Esophagus mucosa (tissue), 1 donor: ENCODE measurements at regions not wholly inside any gene's neighbourhood (a gene's known extent, or its start where the extent isn't known, plus 50 kb on each side); places are given as distances from the start of the nearest gene placed in this dataset.

Experiments used
- ATAC-seq: fragments of 200-7000 bp; cut with Tn5 transposase; one replicate; pipeline ENCODE4 v1.9.1; 2020
- donor health status: DM: yes; HTN: yes; CAD: no.

- ATAC-seq, result no peak
Measured at GRCh38 chr13:100853434-100853833, 178.8 kb upstream of the TMTC4 start.

- ATAC-seq, result no peak
Measured at GRCh38 chr13:100852146-100852545, 177.6 kb upstream of the TMTC4 start.

DNA sequence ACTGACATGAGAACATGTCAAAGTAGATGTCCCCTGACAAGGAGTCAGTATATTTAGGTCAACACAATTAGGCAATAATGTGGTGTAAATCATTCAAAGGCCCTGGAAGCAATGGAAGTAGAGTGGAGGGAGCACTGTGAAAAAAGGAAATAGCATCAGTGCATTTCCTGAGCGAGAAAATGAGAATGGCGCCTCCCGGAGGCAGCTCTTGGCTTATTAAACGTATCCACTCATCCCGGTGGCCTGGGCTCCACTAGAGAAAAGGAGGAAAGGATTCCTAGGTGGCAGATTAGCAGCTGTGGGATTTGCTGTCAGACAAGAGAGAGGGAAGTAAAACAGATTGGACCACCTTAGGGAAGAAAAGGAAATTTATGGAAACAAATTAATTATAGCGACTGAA, 173.7 kb upstream of the TMTC4 start:
- ATAC-seq, result no peak

DNA sequence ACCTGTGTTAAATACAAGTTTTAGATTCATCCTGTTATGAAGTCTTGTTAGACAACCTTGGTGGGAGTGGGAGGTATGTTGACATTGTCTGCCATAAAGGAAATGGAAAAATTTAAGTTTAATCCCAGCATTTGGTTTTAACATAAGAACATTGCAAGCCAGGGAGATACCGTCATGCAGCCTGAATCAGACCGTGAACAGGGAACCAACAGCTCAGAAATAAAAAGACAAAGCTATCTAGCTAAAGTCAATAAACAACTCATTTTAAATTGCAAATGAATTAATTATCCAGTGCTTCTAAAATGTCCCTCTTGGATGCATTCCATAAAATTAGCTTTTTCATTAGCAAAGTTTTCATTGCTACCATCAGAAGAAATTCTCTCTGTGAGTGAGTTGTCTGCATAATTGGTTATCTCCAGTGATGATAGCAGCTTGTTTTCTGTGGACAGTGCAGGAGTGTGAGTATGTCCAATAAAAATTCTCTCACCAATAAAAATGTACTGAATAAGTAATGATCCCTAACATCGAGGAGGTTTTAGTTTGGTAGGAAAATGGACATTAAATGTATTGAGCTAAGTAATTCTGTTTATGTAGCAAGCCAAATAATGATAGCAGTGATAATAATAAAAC, 170.6 kb upstream of the TMTC4 start:
- ATAC-seq, result no peak

DNA sequence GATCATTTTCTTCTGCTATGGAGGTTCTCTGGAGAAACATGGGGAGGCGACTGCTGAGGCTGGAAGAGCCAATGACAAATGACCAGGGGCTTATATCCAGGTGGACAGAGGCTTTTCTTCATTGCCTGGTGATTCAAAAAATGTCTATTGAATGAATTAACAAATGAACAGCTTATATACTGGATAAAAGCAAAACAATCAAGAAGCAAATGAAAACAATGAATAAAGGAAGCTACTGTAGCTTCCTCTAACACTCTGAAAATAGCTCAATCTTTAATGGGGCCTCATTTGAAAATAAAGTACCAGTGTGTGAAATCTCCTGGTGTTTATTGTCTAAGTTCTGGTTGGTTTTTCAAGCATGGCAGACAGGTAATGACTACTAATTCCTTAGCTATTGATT, 167.5 kb upstream of the TMTC4 start:
- ATAC-seq, result no peak

DNA sequence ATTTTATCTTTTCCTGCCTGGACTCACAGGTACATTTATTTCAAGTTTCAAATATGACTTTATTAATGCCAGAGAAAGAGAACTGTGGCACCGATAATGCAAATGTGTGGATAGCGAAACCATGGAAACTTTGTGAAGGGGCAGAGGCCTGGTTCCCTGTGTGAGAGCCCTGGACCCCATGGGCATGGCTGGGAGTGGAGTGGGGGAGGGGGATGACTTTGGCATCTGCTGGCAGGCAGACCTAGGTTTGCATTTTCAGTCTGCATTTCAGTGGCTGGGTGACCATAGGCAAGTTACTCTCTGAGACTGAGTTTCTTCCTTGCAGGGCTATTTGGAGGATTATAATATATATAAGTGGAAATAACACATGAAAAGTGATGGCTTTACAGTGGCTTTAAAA, 163.8 kb upstream of the TMTC4 start:
- ATAC-seq, result no peak

DNA sequence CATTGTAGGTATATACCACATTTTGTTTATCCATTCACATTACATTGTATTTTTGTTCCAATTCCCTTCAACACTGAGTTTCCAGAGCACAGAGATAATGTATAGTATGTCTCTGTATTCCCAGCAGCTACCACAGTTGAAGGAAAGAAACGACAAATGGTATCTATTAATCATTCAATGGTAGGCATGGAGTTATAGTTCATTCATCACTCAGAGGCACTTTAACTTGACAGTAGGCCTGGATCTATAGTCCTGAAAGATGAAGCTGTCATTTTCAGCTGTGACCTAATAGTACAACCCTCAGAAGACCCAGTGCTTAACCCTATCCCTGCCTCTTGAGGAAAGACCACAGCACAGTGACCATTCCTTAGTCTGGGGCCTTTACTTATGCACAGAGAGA, 163.0 kb upstream of the TMTC4 start:
- ATAC-seq, result no peak

GRCh38 chr13:100836711-100837110, 162.1 kb upstream of the TMTC4 start:
- peak; percentile 31 for ATAC-seq

GRCh38 chr13:100835695-100836094, 161.1 kb upstream of the TMTC4 start:
- no peak for ATAC-seq

GRCh38 chr13:100833427-100833826, 158.8 kb upstream of the TMTC4 start:
- ATAC-seq, result no peak

GRCh38 chr13:100828226-100828625, 153.6 kb upstream of the TMTC4 start:
- no peak for ATAC-seq

GRCh38 chr13:100827489-100828176, 153.0 kb upstream of the TMTC4 start:
- peak; percentile 78 for ATAC-seq

- no peak for ATAC-seq
Measured at GRCh38 chr13:100826441-100826840, 151.8 kb upstream of the TMTC4 start.

- peak; percentile 55 for ATAC-seq
Measured at GRCh38 chr13:100825557-100825956, 151.0 kb upstream of the TMTC4 start.

DNA sequence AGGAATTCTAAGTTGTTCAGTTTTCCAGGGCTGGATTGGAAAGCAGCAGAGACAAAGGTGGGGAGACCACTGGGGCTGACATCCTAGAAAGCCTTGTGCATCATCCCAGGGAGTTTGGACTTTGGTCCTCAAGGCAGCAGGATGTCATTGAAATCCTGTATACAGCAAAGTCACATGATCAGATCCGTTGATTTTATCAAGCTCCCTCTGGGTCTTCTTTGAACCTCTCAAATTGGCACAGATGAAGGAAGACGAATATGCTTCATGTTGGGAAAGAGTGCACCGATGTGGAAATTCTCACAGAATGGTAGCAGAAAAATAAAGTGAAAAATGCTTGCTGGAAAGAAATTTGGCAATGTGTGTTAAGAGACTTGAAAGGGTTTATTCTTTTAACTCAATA, 149.8 kb upstream of the TMTC4 start:
- ATAC-seq, result no peak

DNA sequence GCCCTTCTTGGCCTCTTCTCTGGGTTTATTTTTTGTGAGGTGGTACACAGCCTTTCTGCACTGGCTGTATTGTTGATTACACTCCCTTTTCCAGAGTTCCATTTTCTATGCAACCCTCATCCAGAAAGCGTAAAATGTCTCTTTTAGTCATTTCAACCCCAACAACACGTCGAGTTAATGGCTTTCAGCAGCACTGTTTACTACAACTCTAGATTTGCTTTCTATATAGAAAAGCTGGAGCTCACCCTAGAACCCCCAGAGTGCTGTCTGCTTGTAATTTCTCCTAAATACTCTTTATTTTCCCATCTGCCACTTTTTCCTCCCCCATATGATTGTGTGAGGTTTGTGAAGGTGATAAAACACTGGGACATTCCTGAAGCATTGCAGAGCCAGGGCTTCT, 148.9 kb upstream of the TMTC4 start:
- ATAC-seq, result no peak

GRCh38 chr13:100822871-100823443, 148.4 kb upstream of the TMTC4 start:
- ATAC-seq, result no peak

GRCh38 chr13:100818711-100819110, 144.1 kb upstream of the TMTC4 start:
- no peak for ATAC-seq

GRCh38 chr13:100817928-100818327, 143.3 kb upstream of the TMTC4 start:
- no peak for ATAC-seq

GRCh38 chr13:100815476-100816046, 141.0 kb upstream of the TMTC4 start:
- ATAC-seq, result peak; percentile 74

GRCh38 chr13:100812982-100813584, 138.5 kb upstream of the TMTC4 start:
- ATAC-seq, result peak; percentile 14

DNA sequence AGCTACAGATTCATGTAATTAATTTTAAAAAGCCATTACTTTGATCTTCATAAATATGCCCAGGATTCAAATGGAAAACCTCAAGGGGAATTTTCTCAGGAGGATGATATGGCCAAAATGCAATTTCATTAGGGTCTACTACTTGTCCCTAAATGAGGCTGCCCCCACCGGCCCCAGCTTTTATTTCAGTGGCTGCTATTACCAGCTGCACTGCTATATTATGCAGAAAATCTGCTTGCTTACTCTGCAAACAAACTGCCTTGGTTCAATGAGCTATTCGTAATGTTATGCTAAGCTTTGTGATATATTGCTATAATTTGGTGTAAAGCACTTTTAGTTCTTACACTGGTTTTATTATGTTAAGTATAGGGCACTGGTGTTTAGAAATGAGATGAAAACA, 137.3 kb upstream of the TMTC4 start:
- no peak for ATAC-seq

GRCh38 chr13:100811024-100811865, 136.7 kb upstream of the TMTC4 start:
- no peak for ATAC-seq
